Gastrocnemius medialis (tissue), 4 donors: ENCODE measurements at regions not wholly inside any gene's neighbourhood (a gene's known extent, or its start where the extent isn't known, plus 50 kb on each side); places are given as distances from the start of the nearest gene placed in this dataset.

ENCODE experiments used
- ATAC-seq, 2 donors: fragments of 150-250 bp; one replicate each; pipeline ENCODE4 v1.9.1; 2016
- DNase-seq, 2 donors: peaks; one replicate each; pipeline ENCODE4 v3.0.0-alpha.2; 2019
- H3K27ac ChIP-seq, 4 donors: fragments of 200-600 bp; sonication (generic); 1 replicate in 1 of 4; 2 replicates in 3 of 4; pipeline ENCODE4 v1.5.1; 2016 to 2018; ENCODE audit warnings: mild to moderate bottlenecking in 2 of 4, moderate library complexity in 1 of 4
- H3K27me3 ChIP-seq, 3 donors: fragments of 200-600 bp; sonication (generic) in 2 of 3; 1 replicate in 1 of 3; 2 replicates in 2 of 3; pipeline versions ENCODE4 v1.5.1 to v1.6.0; 2016 to 2019; ENCODE audit warnings: mild to moderate bottlenecking in 1 of 3, moderate library complexity in 1 of 3
- H3K36me3 ChIP-seq, 2 donors: fragments of 200-600 bp; sonication (generic) in 1 of 2; one replicate each; pipeline ENCODE4 v1.5.1; 2017 to 2018
- H3K4me1 ChIP-seq, 2 donors: fragments of 200-600 bp; sonication (generic) in 1 of 2; one replicate each; pipeline ENCODE4 v1.5.1; 2016 to 2017; ENCODE audit warnings: mild to moderate bottlenecking in 2 of 2
- H3K4me3 ChIP-seq, 4 donors: fragments of 200-600 bp; sonication (generic) in 3 of 4; 1 replicate in 1 of 4; 2 replicates in 3 of 4; pipeline ENCODE4 v1.5.1; 2016 to 2019; ENCODE audit warnings: mild to moderate bottlenecking in 2 of 4
- H3K9me3 ChIP-seq, 3 donors: fragments of 200-600 bp; sonication (generic) in 2 of 3; 1 replicate in 1 of 3; 2 replicates in 2 of 3; pipeline ENCODE4 v1.5.1; 2016 to 2019
- POLR2A ChIP-seq, 2 donors: fragments of 450-650 bp; IDR thresholded peaks; one replicate each; pipeline ENCODE4 v1.6.1; 2017; ENCODE audit warnings: antibody characterized with exemption in 2 of 2, mild to moderate bottlenecking in 2 of 2, moderate library complexity in 2 of 2
- in situ Hi-C, 4 donors: fragments of 200-750 bp; cut with MboI; loops; one replicate each; pipeline versions ENCODE4 v1.15.0 to v1.8.0; 2017; ENCODE audit warnings: low sequenced_read_pairs in 4 of 4
- intact Hi-C: fragments of 100-400 bp; cut with DNase I; formaldehyde crosslinking; loops from one replicate; pipeline ENCODE4 v1.15.1; 2023; ENCODE audit warnings: low total_unique reads
- TF ChIP-seq, protein P1 (sequence below), 5 experiments: fragments of 450-650 bp in 3 of 5; fragments of 200-600 bp in 2 of 5; sonication (generic) in 2 of 5; IDR thresholded peaks in 4 of 5; conservative IDR thresholded peaks in 1 of 5; 1 replicate in 4 of 5; 2 replicates in 1 of 5; pipeline ENCODE4 v1.5.1; 2016 to 2019; ENCODE audit warnings: antibody characterized with exemption in 5 of 5, mild to moderate bottlenecking in 3 of 5, moderate library complexity in 3 of 5

DNA sequence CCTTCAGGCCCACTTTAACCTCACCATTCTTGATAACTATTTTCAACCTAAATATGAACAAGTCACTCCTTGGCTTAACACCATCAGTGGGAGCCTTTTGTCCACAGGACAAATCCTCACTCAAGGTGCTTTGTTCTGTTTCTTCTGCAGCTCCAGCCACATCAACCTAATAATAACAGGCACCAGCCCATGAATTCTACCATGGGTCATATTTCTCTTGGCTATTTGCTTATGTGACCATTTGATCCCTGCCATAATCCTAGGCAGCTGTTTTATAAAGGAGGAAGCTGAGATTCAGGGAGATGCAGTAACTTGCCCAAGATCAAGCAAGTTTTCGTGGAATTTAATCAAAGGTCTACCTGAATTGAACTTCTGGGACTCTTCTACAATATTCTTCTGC is 561.3 kb downstream of the DHX35 start:
- in situ Hi-C loops (no loop called here), intact Hi-C loops (no loop called here)
- no peak overlapping the region for H3K4me3 ChIP-seq
- H3K9me3 ChIP-seq, result no peaks in the 10 kb centered on the region
- DNase-seq, result no peak
- peak; percentile 68 to 74 for ATAC-seq
- peaks cover 0 to 8% of the 10 kb centered on the region in 2 donors for H3K4me1 ChIP-seq
- no peaks in the 10 kb centered on the region for H3K36me3 ChIP-seq
- TF ChIP-seq POLR2A (IDR thresholded peaks at IDR 0.05), result no peak
- TF ChIP-seq, protein P1, sequence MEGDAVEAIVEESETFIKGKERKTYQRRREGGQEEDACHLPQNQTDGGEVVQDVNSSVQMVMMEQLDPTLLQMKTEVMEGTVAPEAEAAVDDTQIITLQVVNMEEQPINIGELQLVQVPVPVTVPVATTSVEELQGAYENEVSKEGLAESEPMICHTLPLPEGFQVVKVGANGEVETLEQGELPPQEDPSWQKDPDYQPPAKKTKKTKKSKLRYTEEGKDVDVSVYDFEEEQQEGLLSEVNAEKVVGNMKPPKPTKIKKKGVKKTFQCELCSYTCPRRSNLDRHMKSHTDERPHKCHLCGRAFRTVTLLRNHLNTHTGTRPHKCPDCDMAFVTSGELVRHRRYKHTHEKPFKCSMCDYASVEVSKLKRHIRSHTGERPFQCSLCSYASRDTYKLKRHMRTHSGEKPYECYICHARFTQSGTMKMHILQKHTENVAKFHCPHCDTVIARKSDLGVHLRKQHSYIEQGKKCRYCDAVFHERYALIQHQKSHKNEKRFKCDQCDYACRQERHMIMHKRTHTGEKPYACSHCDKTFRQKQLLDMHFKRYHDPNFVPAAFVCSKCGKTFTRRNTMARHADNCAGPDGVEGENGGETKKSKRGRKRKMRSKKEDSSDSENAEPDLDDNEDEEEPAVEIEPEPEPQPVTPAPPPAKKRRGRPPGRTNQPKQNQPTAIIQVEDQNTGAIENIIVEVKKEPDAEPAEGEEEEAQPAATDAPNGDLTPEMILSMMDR (IDR thresholded peaks at IDR 0.05 in 4 of 5, conservative IDR thresholded peaks at IDR 0.05 in 1 of 5), result no peak
- H3K27me3 ChIP-seq, result no peaks in the 10 kb centered on the region
- no peak overlapping the region for H3K27ac ChIP-seq

DNA sequence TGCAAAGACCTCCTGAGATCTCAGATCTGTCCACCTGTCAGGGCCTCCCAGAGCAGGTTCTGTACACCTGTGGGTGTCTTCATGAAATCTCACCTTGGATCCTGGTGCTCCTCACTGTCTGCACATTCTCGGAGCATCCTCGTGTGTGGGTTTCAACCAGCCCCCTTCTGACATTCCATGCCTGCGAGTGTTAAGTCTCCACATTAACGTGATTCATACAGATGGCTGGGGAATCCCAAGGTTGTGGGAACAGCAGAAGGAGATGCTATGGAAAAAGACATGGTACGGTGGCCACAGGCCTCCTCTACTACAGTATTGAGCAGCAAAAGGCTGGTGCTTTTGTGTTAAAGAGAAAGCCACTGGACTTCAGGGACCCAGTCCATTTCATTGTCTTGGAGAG is 556.5 kb downstream of the DHX35 start:
- Histone ChIP-seq H3K27me3 (no peaks in the 10 kb centered on the region), H3K4me3 (no peak overlapping the region), H3K4me1 (no peaks in the 10 kb centered on the region), H3K36me3 (no peaks in the 10 kb centered on the region), H3K27ac (no peak overlapping the region), H3K9me3 (no peaks in the 10 kb centered on the region)
- TF ChIP-seq, protein P1 (IDR thresholded peaks at IDR 0.05 in 4 of 5, conservative IDR thresholded peaks at IDR 0.05 in 1 of 5), result no peak
- in situ Hi-C loops (no loop called here), intact Hi-C loops (no loop called here)
- ATAC-seq, result no peak
- no peak for DNase-seq

DNA sequence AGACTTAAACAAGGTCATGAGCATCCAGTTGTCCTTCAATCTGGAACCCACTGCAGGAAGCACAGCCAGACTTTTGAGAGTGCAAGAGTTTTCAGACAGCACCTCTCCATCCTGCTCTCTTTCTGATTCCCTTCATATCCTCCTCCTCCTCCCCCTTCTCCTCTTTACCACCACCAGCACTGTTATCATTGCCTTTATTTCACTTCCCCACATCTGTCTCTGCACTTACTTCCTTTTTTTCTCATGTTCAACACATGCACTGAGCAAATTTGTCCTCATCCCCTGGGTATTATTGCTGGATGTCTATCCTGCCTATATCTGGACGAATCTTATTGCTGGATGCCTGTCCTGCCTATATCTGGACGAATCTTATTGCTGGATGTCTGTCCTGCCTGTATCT is 554.8 kb downstream of the DHX35 start:
- Histone ChIP-seq H3K4me1 (no peaks in the 10 kb centered on the region), H3K27me3 (no peaks in the 10 kb centered on the region), H3K4me3 (no peak overlapping the region), H3K27ac (no peak overlapping the region), H3K36me3 (no peaks in the 10 kb centered on the region), H3K9me3 (no peaks in the 10 kb centered on the region)
- no peak for ATAC-seq
- TF ChIP-seq, protein P1 (IDR thresholded peaks at IDR 0.05 in 4 of 5, conservative IDR thresholded peaks at IDR 0.05 in 1 of 5), result no peak
- no peak for TF ChIP-seq POLR2A (IDR thresholded peaks at IDR 0.05)
- intact Hi-C loops (no loop called here), in situ Hi-C loops (no loop called here)
- DNase-seq, result no peak

DNA sequence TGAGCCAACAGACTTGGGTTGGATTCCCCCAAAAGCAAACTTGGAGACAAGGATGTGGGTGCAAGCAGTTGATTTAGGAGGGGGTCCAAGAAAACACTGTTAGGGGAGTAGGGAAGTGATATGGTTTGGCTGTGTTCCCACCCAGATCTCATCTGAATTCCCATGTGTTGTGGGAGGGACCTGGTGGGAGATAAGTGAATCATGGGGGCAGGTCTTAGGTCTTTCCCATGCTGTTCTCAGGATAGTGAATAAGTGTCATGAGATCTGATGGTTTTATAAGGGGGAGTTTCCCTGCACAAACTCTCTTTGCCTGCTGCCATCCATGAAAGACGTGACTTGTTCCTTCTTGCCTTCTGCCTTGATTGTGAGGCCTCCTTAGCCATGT is 542.6 kb downstream of the DHX35 start:
- intact Hi-C loops, result no loop called here
- no peaks in the 10 kb centered on the region for H3K27me3 ChIP-seq
- ATAC-seq, result no peak
- no peaks in the 10 kb centered on the region for H3K36me3 ChIP-seq
- DNase-seq, result no peak
- no peaks in the 10 kb centered on the region for H3K4me1 ChIP-seq
- TF ChIP-seq, protein P1 (IDR thresholded peaks at IDR 0.05 in 4 of 5, conservative IDR thresholded peaks at IDR 0.05 in 1 of 5), result no peak
- no peaks in the 10 kb centered on the region for H3K9me3 ChIP-seq
- no peak overlapping the region for H3K27ac ChIP-seq
- H3K4me3 ChIP-seq, result no peak overlapping the region
- in situ Hi-C loops, result no loop called here

DNA sequence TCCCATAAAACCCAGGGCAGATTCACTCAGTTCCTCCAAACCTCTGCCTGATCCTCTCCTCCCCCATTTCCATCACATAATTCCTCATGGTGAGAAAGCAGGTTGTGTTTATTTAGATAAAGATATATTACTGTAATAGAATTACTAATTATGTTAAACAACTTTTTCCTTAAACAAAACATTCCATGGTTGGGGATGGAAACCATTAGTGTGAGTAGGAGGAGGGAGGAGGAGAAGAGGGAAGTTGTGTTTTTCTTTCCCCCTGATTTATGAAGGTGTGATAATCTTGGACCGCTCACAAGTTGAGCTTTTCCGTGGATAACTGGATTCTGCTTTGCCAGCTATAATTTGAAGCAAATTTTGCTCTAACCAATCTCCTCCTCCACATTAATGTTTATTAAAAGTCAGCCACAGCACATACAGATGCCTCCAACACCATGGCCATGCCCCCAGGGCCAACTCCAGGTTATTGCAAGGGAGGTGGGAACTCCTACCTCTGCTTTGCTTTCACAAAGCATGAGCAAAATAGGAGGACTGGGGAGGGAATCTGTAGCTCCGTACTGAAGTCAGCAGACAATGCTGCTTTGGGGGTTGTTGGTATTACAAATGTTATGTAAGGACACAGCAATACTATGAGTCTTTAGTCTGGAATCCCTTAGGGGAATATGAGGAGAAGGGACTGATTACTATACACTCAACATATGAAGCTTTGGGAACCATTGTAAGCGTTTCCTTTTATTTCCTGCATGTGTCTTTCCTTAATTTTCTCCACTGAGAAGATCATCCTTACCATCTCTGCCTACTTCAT is 542.0 kb downstream of the DHX35 start:
- no peak for TF ChIP-seq POLR2A (IDR thresholded peaks at IDR 0.05)
- TF ChIP-seq, protein P1 (IDR thresholded peaks at IDR 0.05 in 4 of 5, conservative IDR thresholded peaks at IDR 0.05 in 1 of 5), result no peak
- H3K4me1 ChIP-seq, result no peaks in the 10 kb centered on the region
- no peak overlapping the region for H3K27ac ChIP-seq
- intact Hi-C loops, result no loop called here
- H3K27me3 ChIP-seq, result no peaks in the 10 kb centered on the region
- no peak overlapping the region for H3K4me3 ChIP-seq
- no peaks in the 10 kb centered on the region for H3K36me3 ChIP-seq
- no peaks in the 10 kb centered on the region for H3K9me3 ChIP-seq
- in situ Hi-C loops, result no loop called here
- DNase-seq (no peak), ATAC-seq (no peak)
